HFF-Myc (cell line): ENCODE measurements at regions not wholly inside any gene's neighbourhood (a gene's known extent, or its start where the extent isn't known, plus 50 kb on each side); places are given as distances from the start of the nearest gene placed in this dataset.

ENCODE experiments used
- DNase-seq: peaks from one replicate; pipeline ENCODE4 v3.0.0-alpha.2; 2011; ENCODE audit warnings: low read depth; ENCODE audit errors: extremely low read depth
- H3K4me3 ChIP-seq: replicated peaks from 2 replicates; pipeline ENCODE4 v1.5.1; 2011; ENCODE audit warnings: low read depth, mild to moderate bottlenecking, control low read depth, low read length
- TF ChIP-seq, protein P1 (sequence below): IDR thresholded peaks from 2 replicates; pipeline ENCODE4 v1.5.1; 2012; ENCODE audit warnings: mild to moderate bottlenecking, low read depth, low read length, control low read depth; ENCODE audit errors: missing control alignments

GRCh38 chr11:92658733-92659132 lies 310.7 kb upstream of the MTNR1B start:
- TF ChIP-seq, protein P1, sequence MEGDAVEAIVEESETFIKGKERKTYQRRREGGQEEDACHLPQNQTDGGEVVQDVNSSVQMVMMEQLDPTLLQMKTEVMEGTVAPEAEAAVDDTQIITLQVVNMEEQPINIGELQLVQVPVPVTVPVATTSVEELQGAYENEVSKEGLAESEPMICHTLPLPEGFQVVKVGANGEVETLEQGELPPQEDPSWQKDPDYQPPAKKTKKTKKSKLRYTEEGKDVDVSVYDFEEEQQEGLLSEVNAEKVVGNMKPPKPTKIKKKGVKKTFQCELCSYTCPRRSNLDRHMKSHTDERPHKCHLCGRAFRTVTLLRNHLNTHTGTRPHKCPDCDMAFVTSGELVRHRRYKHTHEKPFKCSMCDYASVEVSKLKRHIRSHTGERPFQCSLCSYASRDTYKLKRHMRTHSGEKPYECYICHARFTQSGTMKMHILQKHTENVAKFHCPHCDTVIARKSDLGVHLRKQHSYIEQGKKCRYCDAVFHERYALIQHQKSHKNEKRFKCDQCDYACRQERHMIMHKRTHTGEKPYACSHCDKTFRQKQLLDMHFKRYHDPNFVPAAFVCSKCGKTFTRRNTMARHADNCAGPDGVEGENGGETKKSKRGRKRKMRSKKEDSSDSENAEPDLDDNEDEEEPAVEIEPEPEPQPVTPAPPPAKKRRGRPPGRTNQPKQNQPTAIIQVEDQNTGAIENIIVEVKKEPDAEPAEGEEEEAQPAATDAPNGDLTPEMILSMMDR = no peak
- no peak overlapping the region for H3K4me3 ChIP-seq
- no peak for DNase-seq

DNA sequence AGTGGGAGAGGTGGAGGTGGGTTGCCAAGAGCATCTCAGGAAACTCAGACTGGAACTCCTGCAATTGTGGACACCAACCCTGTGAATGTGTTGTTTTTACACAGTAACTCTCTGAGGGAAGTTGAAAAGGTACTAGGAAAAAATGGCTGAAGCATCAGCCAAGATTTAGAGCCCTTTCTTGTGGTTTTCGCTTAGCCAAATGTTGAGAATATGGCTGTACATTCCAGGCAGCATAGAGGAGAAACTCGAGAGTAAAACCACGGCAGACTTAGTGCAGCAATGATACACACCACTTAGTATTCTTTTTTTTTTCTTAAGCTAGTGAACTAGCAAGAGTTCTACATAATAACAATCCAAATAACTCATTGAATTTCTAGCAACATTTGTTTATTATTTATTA lies 309.7 kb upstream of the MTNR1B start:
- DNase-seq = no peak
- TF ChIP-seq, protein P1 = no peak
- no peak overlapping the region for H3K4me3 ChIP-seq

DNA sequence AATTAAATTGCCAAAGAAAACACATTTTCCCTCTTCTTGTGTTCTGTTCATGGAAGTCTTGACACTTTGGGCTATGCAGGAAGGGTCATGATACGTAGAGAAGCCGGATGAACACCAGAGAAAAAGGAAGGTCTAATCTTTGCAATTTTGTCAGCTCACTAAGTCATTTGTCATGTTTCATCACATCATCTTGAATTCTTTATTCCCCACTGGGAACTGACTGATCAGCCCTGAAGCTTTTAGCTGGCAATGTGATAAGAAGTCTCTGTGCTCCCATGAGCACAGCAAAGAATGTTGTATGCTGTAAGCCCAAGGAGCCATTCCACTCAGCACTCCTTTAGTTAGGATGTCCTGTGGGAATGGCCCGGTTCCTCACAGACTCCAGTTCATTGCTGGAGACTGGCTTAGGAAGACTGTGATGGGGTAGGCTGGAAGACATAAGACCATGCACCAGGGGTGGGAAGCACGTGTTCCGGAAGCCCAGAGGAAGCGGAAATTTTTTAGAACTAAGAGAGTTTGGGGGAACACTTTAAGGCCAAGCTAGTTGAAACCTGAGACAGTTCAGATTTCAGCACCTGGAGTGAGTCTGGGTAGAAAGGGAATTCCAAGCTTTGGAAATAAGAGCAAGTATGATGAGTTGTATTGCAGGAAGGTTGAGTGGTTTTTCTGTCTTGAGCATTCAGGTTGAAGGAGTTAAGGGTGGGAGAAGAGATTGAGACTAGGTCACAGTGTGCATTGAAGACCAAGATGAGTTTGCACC lies 306.7 kb upstream of the MTNR1B start:
- TF ChIP-seq, protein P1 = no peak
- DNase-seq = no peak
- H3K4me3 ChIP-seq = no peak overlapping the region

GRCh38 chr11:92663539-92663938 lies 305.9 kb upstream of the MTNR1B start:
- no peak overlapping the region for H3K4me3 ChIP-seq
- TF ChIP-seq, protein P1 = no peak
- no peak for DNase-seq

DNA sequence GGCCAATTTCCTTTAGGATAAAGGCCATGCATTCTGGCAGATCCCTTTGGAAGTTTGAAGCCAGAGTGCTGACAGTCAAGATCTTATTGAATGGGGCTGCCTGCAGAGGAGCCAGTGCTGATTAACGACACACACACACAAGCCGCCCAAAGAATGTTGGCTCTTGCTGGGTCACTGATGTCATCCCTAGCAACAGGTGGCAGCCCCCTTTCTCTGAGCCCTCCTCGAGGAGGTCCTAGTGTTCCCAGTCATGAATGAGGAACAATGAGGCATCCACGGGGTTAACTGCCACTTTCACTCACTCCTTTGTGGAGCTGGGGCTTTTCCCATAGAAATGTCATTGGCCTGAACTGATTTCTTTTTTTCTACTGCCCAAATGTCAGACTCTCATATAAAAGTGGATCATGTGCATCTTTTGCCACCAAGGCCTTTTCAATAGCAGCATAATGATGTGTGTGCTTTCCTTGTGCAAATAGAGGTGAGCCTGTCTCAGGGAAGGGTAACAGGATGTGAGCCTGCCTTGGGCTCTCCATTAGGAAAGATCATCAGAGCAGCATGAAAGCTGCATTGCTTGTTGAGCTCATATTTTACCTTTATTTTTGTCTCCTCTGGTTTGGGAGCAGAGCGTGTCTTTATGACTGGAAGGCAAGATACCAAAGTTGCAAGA lies 301.8 kb upstream of the MTNR1B start:
- TF ChIP-seq, protein P1 = no peak
- no peak for DNase-seq
- no peak overlapping the region for H3K4me3 ChIP-seq

DNA sequence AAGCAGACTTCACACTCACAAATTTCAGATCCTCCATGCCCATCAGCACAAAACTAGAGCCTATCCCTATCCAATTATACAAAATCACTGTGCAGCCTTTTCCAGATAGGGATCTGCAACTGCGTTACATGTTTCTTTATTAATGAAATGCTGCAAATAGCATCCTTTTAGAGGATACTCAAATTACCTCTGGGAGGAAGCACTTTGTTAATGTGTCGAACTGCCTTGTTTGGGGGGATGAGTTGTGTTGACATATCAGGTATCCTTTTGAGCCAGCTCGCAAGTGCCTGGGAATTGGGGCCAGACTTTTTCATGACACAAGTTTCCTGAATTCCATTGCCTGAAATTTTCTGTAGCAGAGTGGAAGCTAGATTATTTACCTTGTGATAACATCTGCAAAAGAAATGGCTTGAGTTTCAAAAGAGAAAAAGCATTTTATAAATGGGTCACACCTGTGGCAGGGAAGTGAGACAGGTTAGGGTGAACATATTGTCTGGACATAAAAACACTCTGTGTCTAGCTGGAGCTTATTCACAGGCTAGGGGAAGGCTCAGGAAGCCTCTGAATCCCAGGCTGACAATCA lies 299.1 kb upstream of the MTNR1B start:
- TF ChIP-seq, protein P1 = no peak
- no peak for DNase-seq

More for the DNA sequence above, 299.1 kb upstream of the MTNR1B start:
- H3K4me3 ChIP-seq = no peak overlapping the region
